ENCODE measurements at regions not wholly inside any gene's neighbourhood (a gene's known extent, or its start where the extent isn't known, plus 50 kb on each side); places are given as distances from the start of the nearest gene placed in this dataset.
A peak's percentile ranks its signal among the peaks of the same experiment; 100 is the strongest.

DNA sequence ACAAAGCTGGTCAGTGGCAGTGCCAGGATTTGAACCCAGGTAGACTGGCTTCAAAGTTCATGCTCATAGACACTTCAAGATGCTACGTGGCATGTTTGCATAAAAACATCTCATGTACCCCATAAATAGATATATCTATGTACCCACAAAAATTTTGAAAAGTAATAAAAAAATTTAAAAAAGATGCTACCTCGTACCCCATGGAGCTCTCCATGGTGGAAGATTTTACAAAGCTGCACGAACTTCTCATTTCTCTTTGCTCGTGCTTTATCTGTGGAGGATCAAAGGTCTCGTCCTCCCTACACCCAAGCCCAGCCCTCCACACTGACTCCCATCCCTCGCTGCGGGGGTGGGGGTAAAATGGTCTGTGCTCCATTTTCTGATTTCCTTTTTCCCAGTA lies 135.5 kb downstream of the HAPSTR1 start:
- TF ChIP-seq CTCF (IDR thresholded peaks at IDR 0.05) = no peak
- no peak for TF ChIP-seq SIN3A (IDR thresholded peaks at IDR 0.05; ENCODE audit: borderline replicate concordance, insufficient read depth, low read depth, low read length)
- TF ChIP-seq REST (IDR thresholded peaks at IDR 0.05; ENCODE audit: insufficient read depth in 1 of 2, low read depth in 2 of 2, low read length in 1 of 2) = peak in 1 of 2 experiments; percentile 46; a peak in 1 of 4 replicates
- TF ChIP-seq TCF7L2 (IDR thresholded peaks at IDR 0.05; ENCODE audit: low read depth, low read length) = no peak
- no peak for TF ChIP-seq POLR2AphosphoS5 (IDR thresholded peaks at IDR 0.05; ENCODE audit: low read depth, low read length)
- Histone ChIP-seq H3K36me3 (ENCODE audit: control insufficient read depth, insufficient read depth, low read length) (no peaks in the 10 kb centered on the region), H3K4me1 (ENCODE audit: control insufficient read depth, insufficient read depth, low read length) (no peaks in the 10 kb centered on the region), H3K27me3 (ENCODE audit: control insufficient read depth, insufficient read depth, low read length) (peaks cover 5% of the 10 kb centered on the region), H3K4me3 (ENCODE audit: low read depth in 2 of 2, low read length in 2 of 2) (no peak overlapping the region), H3K9me3 (ENCODE audit: control insufficient read depth, insufficient read depth, low read depth, low read length) (no peaks in the 10 kb centered on the region), H3K27ac (ENCODE audit: low read length) (no peak overlapping the region)
- in situ Hi-C loops (cut with HindIII; ENCODE audit: low pct_unique_long_range_greater_than_20kb, low sequenced_read_pairs) = no loop called here
- intact Hi-C loops (cut with micrococcal nuclease; ENCODE audit: unreplicated experiment) = no loop called here
- ATAC-seq (no peak), DNase-seq (ENCODE audit: low read depth, low spot score) (no peak)
- ChIA-PET POLR2A (interaction anchor here (0.6 kb wide), 1 partner anchor 1149 kb away, joined by 13 read pairs; no protein-coding TSS in a partner anchor), CTCF (no interaction called here)
- no TSS peak for BruUV-seq (replicated peaks)

DNA sequence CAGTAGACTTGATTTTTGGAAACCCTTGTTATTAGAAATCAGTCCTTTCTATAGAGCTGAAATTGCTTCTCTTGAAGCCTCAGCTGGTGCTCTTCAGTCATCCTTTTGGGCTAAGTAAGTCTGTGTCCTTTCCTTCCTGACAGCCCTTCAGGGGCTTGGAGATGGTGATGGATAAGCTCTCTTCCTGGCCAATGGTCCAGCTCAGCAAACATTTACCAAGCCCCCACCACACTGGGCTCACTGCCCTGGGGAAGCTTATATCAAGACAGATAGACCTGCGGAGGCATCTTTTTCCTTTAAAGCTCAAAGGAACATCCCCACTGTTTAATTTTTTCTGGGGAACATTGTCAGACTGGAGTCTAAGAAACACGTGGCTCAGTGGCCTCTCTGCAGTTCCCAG lies 139.6 kb downstream of the HAPSTR1 start:
- H3K27me3 ChIP-seq (ENCODE audit: control insufficient read depth, insufficient read depth, low read length) = peaks cover 8% of the 10 kb centered on the region
- CTCF ChIA-PET = interaction anchor here (0.7 kb wide), 1 partner anchor 266 kb away, joined by 7 read pairs; no protein-coding TSS in a partner anchor
- no TSS peak for BruUV-seq (replicated peaks)
- intact Hi-C loops (cut with micrococcal nuclease; ENCODE audit: unreplicated experiment) = no loop called here
- no peak overlapping the region for H3K27ac ChIP-seq (ENCODE audit: low read length)
- in situ Hi-C loops (cut with HindIII; ENCODE audit: low pct_unique_long_range_greater_than_20kb, low sequenced_read_pairs) = no loop called here
- H3K4me1 ChIP-seq (ENCODE audit: control insufficient read depth, insufficient read depth, low read length) = no peaks in the 10 kb centered on the region
- H3K9me3 ChIP-seq (ENCODE audit: control insufficient read depth, insufficient read depth, low read depth, low read length) = no peaks in the 10 kb centered on the region
- POLR2A ChIA-PET = interaction anchor here (0.7 kb wide), 1 partner anchor 835 kb away, joined by 13 read pairs; no protein-coding TSS in a partner anchor
- DNase-seq (ENCODE audit: low read depth, low spot score) (no peak), ATAC-seq (no peak)
- no peak overlapping the region for H3K4me3 ChIP-seq (ENCODE audit: low read depth in 2 of 2, low read length in 2 of 2)
- no peak for TF ChIP-seq TCF7L2 (IDR thresholded peaks at IDR 0.05; ENCODE audit: low read depth, low read length)
- TF ChIP-seq POLR2AphosphoS5 (IDR thresholded peaks at IDR 0.05; ENCODE audit: low read depth, low read length) = no peak
- no peak for TF ChIP-seq SIN3A (IDR thresholded peaks at IDR 0.05; ENCODE audit: borderline replicate concordance, insufficient read depth, low read depth, low read length)
- no peak for TF ChIP-seq CTCF (IDR thresholded peaks at IDR 0.05)
- TF ChIP-seq REST (IDR thresholded peaks at IDR 0.05; ENCODE audit: insufficient read depth in 1 of 2, low read depth in 2 of 2, low read length in 1 of 2) = no peak
- H3K36me3 ChIP-seq (ENCODE audit: control insufficient read depth, insufficient read depth, low read length) = no peaks in the 10 kb centered on the region
